ENCODE measurements at regions not wholly inside any gene's neighbourhood (a gene's known extent, or its start where the extent isn't known, plus 50 kb on each side); places are given as distances from the start of the nearest gene placed in this dataset.

DNA sequence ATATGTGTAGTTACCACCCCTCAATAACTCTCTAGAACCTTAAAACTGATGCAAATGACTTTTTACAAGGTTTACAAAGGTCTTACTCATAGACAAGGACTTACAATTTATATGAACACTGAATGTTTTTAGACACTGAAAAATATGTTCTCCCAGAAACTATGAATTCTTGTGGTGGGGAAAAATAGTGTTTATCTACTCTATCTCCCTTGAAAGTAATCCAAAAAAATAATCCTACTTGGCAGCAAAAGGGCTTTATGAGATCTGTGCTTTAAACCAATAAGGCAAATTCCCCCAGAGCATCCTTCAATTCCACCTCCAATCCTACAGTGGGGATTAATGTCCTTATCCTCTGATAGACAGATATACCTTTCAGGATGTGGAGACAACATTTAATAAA, 1984.1 kb upstream of the RAG2 start:
- ATAC-seq (no peak), DNase-seq (ENCODE audit: low spot score) (no peak)
- H3K27me3 Mint-ChIP-seq (ENCODE audit: low read depth): peaks cover 5% of the 10 kb centered on the region; the same call in 1 of the 2 replicates
- ChIA-PET POLR2A (no interaction called here), CTCF (no interaction called here)
- peaks cover 46% of the 10 kb centered on the region for H3K36me3 Mint-ChIP-seq
- H3K27ac Mint-ChIP-seq: no peak overlapping the region
- 0 out of 2 replicates have a peak, but pooled peaks cover 6% of the 10 kb centered on the region for H3K4me1 Mint-ChIP-seq
- TF ChIP-seq SP1 (CRISPR knock-in tag; conservative IDR thresholded peaks at IDR 0.05): no peak
- TF ChIP-seq, protein P1, sequence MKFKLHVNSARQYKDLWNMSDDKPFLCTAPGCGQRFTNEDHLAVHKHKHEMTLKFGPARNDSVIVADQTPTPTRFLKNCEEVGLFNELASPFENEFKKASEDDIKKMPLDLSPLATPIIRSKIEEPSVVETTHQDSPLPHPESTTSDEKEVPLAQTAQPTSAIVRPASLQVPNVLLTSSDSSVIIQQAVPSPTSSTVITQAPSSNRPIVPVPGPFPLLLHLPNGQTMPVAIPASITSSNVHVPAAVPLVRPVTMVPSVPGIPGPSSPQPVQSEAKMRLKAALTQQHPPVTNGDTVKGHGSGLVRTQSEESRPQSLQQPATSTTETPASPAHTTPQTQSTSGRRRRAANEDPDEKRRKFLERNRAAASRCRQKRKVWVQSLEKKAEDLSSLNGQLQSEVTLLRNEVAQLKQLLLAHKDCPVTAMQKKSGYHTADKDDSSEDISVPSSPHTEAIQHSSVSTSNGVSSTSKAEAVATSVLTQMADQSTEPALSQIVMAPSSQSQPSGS (CRISPR knock-in tag; IDR thresholded peaks at IDR 0.05; ENCODE audit: borderline replicate concordance, low read depth): no peak
- TF ChIP-seq, protein P2, sequence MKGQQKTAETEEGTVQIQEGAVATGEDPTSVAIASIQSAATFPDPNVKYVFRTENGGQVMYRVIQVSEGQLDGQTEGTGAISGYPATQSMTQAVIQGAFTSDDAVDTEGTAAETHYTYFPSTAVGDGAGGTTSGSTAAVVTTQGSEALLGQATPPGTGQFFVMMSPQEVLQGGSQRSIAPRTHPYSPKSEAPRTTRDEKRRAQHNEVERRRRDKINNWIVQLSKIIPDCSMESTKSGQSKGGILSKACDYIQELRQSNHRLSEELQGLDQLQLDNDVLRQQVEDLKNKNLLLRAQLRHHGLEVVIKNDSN (CRISPR knock-in tag; IDR thresholded peaks at IDR 0.05): no peak
- TF ChIP-seq, protein P3, sequence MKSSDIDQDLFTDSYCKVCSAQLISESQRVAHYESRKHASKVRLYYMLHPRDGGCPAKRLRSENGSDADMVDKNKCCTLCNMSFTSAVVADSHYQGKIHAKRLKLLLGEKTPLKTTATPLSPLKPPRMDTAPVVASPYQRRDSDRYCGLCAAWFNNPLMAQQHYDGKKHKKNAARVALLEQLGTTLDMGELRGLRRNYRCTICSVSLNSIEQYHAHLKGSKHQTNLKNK (CRISPR knock-in tag; IDR thresholded peaks at IDR 0.05): no peak
- TF ChIP-seq, protein P4, sequence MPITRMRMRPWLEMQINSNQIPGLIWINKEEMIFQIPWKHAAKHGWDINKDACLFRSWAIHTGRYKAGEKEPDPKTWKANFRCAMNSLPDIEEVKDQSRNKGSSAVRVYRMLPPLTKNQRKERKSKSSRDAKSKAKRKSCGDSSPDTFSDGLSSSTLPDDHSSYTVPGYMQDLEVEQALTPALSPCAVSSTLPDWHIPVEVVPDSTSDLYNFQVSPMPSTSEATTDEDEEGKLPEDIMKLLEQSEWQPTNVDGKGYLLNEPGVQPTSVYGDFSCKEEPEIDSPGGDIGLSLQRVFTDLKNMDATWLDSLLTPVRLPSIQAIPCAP (CRISPR knock-in tag; IDR thresholded peaks at IDR 0.05): no peak
- no peak for TF ChIP-seq ZNF423 (CRISPR knock-in tag; IDR thresholded peaks at IDR 0.05)
- TF ChIP-seq TEAD1 (CRISPR knock-in tag; IDR thresholded peaks at IDR 0.05): no peak
- no peak for TF ChIP-seq TCF7 (CRISPR knock-in tag; IDR thresholded peaks at IDR 0.05; ENCODE audit: low read depth)
- TF ChIP-seq, protein P5, sequence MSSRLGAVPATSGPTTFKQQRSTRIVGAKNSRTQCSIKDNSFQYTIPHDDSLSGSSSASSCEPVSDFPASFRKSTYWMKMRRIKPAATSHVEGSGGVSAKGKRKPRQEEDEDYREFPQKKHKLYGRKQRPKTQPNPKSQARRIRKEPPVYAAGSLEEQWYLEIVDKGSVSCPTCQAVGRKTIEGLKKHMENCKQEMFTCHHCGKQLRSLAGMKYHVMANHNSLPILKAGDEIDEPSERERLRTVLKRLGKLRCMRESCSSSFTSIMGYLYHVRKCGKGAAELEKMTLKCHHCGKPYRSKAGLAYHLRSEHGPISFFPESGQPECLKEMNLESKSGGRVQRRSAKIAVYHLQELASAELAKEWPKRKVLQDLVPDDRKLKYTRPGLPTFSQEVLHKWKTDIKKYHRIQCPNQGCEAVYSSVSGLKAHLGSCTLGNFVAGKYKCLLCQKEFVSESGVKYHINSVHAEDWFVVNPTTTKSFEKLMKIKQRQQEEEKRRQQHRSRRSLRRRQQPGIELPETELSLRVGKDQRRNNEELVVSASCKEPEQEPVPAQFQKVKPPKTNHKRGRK (CRISPR knock-in tag; IDR thresholded peaks at IDR 0.05; ENCODE audit: borderline replicate concordance): no peak
- TF ChIP-seq KAT7 (CRISPR knock-in tag; IDR thresholded peaks at IDR 0.05; ENCODE audit: borderline replicate concordance): no peak
- no peak for TF ChIP-seq HMGA2 (CRISPR knock-in tag; IDR thresholded peaks at IDR 0.05)
- H3K9me3 Mint-ChIP-seq: peaks cover 69% of the 10 kb centered on the region
- no peak overlapping the region for H3K4me3 Mint-ChIP-seq

DNA sequence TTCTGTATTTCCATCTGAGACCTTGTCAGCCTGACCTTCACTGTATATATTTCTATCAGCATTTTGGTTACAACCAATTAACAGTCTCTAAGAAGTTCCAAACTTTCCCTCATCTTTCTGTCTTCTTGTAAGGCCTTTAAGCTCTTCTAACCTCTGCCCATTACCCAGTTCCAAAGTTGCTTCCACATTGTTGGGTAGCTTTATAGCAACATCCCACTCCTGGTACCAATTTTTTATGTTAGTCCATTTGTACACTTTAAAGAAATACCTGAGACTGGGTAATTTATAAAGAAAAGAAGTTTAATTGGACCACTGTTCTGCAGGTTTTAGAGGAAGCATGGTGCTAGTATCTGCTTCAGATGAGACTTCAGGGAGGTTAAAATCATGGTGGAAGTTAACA, 1979.7 kb upstream of the RAG2 start:
- H3K27me3 Mint-ChIP-seq (ENCODE audit: low read depth): peaks cover 9% of the 10 kb centered on the region; the same call in 1 of the 2 replicates
- ChIA-PET CTCF (no interaction called here), POLR2A (no interaction called here)
- DNase-seq (ENCODE audit: low spot score): no peak
- ATAC-seq: no peak
- no peak overlapping the region for H3K4me3 Mint-ChIP-seq
- peaks cover 48% of the 10 kb centered on the region for H3K36me3 Mint-ChIP-seq
- no peak overlapping the region for H3K27ac Mint-ChIP-seq
- TF ChIP-seq ELF4 (CRISPR knock-in tag; IDR thresholded peaks at IDR 0.05; ENCODE audit: low read depth) (no peak), TEAD4 (CRISPR knock-in tag; IDR thresholded peaks at IDR 0.05) (no peak), GTF2I (CRISPR knock-in tag; conservative IDR thresholded peaks at IDR 0.05) (no peak), ZNF263 (CRISPR knock-in tag; IDR thresholded peaks at IDR 0.05; ENCODE audit: low read depth) (no peak), HMGA2 (CRISPR knock-in tag; IDR thresholded peaks at IDR 0.05) (no peak), ZNF317 (CRISPR knock-in tag; IDR thresholded peaks at IDR 0.05; ENCODE audit: borderline replicate concordance, low read depth) (no peak)
- TF ChIP-seq, protein P6, sequence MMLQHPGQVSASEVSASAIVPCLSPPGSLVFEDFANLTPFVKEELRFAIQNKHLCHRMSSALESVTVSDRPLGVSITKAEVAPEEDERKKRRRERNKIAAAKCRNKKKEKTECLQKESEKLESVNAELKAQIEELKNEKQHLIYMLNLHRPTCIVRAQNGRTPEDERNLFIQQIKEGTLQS (CRISPR knock-in tag; conservative IDR thresholded peaks at IDR 0.05): no peak
- TF ChIP-seq, protein P2 (CRISPR knock-in tag; IDR thresholded peaks at IDR 0.05): no peak
- H3K9me3 Mint-ChIP-seq: peaks cover 65% of the 10 kb centered on the region
- H3K4me1 Mint-ChIP-seq: 0 out of 2 replicates have a peak, but pooled peaks cover under 1% of the 10 kb centered on the region

Data from WTC11 (cell line).